Naive thymus-derived CD4-positive, alpha-beta T cell (primary cell): ENCODE measurements at regions not wholly inside any gene's neighbourhood (a gene's known extent, or its start where the extent isn't known, plus 50 kb on each side); places are given as distances from the start of the nearest gene placed in this dataset.
A peak's percentile ranks its signal among the peaks of the same experiment; 100 is the strongest.

Source experiments
- ATAC-seq: fragments of 150-1000 bp; cut with Tn5 transposase; 2 replicates; pipeline ENCODE4 v1.10.0; 2021; ENCODE audit warnings: mild to moderate bottlenecking, moderate library complexity
- CTCF ChIA-PET: fragments of 350-600 bp; sonication (Branson Sonifier 250); formaldehyde crosslinking; loops from one replicate; lab custom pipeline; 2021; ENCODE audit warnings: antibody characterized with exemption; lab: Charles Lee
- POLR2A ChIA-PET: fragments of 350-600 bp; sonication (Branson Sonifier 250); formaldehyde crosslinking; loops from one replicate; lab custom pipeline; 2021; ENCODE audit warnings: antibody characterized with exemption, inconsistent platforms; lab: Charles Lee
- DNase-seq, 9 donors: peaks; one replicate each; pipeline versions ENCODE4 v3.0.0 to v3.0.0-alpha.2; 2020 to 2022; ENCODE audit warnings: mixed read lengths in 1 of 9
- H3K27ac ChIP-seq: one replicate; pipeline ENCODE4 v1.7.0; 2013; ENCODE audit warnings: mild to moderate bottlenecking, low read depth, low read length, moderate library complexity
- H3K27me3 ChIP-seq, 2 donors: one replicate each; pipeline ENCODE4 v1.7.0; 2013; ENCODE audit warnings: low read length in 2 of 2, mild to moderate bottlenecking in 2 of 2, moderate library complexity in 2 of 2; ENCODE audit not compliant: control insufficient read depth in 2 of 2, insufficient read depth in 2 of 2
- H3K36me3 ChIP-seq, 3 experiments: 1 replicate in 2 of 3; 2 replicates in 1 of 3; pipeline ENCODE4 v1.7.0; 2013; ENCODE audit warnings: low read length in 3 of 3, mild to moderate bottlenecking in 3 of 3, moderate library complexity in 1 of 3; ENCODE audit not compliant: insufficient read depth in 3 of 3, control insufficient read depth in 2 of 3
- H3K4me1 ChIP-seq, 2 donors: one replicate each; pipeline ENCODE4 v1.7.0; 2013; ENCODE audit warnings: low read length in 2 of 2, mild to moderate bottlenecking in 2 of 2, moderate library complexity in 1 of 2; ENCODE audit not compliant: control insufficient read depth in 2 of 2, insufficient read depth in 2 of 2
- H3K4me3 ChIP-seq: 2 replicates; pipeline ENCODE4 v1.7.0; 2013; ENCODE audit warnings: mild to moderate bottlenecking, low read length
- H3K9me3 ChIP-seq, 3 experiments: 1 replicate in 2 of 3; 2 replicates in 1 of 3; pipeline ENCODE4 v1.7.0; 2013; ENCODE audit warnings: low read length in 3 of 3; ENCODE audit not compliant: control insufficient read depth in 2 of 3
- H3K27ac Mint-ChIP-seq, 9 donors: one replicate each; pipeline ENCODE4 v1.8.0; 2020 to 2022; ENCODE audit warnings: mixed read lengths in 9 of 9, mild to moderate bottlenecking in 8 of 9, moderate library complexity in 5 of 9, inconsistent platforms in 2 of 9
- H3K27me3 Mint-ChIP-seq, 5 donors: one replicate each; pipeline ENCODE4 v1.8.0; 2021 to 2022; ENCODE audit warnings: mixed read lengths in 5 of 5, mild to moderate bottlenecking in 1 of 5
- H3K36me3 Mint-ChIP-seq, 5 donors: one replicate each; pipeline ENCODE4 v1.8.0; 2020 to 2022; ENCODE audit warnings: mixed read lengths in 5 of 5, mild to moderate bottlenecking in 3 of 5, inconsistent platforms in 1 of 5
- H3K4me1 Mint-ChIP-seq, 7 donors: one replicate each; pipeline ENCODE4 v1.8.0; 2020 to 2022; ENCODE audit warnings: mixed read lengths in 7 of 7, mild to moderate bottlenecking in 3 of 7, inconsistent platforms in 1 of 7
- H3K4me3 Mint-ChIP-seq, 10 donors: one replicate each; pipeline ENCODE4 v1.8.0; 2020 to 2022; ENCODE audit warnings: mild to moderate bottlenecking in 10 of 10, mixed read lengths in 10 of 10, moderate library complexity in 6 of 10, inconsistent platforms in 2 of 10
- H3K9me3 Mint-ChIP-seq, 11 donors: one replicate each; pipeline ENCODE4 v1.8.0; 2020 to 2022; ENCODE audit warnings: mixed read lengths in 11 of 11, mild to moderate bottlenecking in 4 of 11, inconsistent platforms in 1 of 11, moderate library complexity in 1 of 11
- intact Hi-C, 2 donors: fragments of 100-400 bp; cut with micrococcal nuclease; formaldehyde crosslinking; loops; one replicate each; pipeline ENCODE4 v1.15.1; 2023

DNA sequence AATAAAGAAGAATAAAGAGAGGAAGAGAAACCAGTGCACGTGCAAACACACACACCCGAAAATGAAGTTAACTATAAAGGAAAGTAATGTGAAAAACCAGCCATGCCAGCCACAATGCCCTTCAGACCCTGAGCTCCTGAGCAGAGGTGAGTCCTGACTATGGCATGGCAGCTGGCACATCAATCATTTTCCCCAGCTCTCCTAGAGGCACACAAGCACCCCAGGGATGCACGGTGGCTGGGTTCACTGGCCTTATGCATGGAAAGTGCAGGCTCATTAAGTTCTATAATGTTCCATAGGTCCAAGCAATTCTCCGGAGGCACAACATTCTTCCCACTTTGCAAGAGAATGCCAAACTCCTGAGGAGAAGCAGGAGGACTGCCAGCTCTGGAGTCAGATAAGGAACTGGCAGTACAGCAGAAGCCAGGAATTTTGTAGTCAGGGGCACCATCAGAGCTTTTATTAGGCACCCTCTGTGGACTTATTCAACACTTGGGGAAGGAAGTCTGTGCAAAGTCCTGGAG lies 175.0 kb upstream of the PRDM1 start:
- Histone ChIP-seq H3K4me1 (no peaks in the 10 kb centered on the region), H3K36me3 (no peaks in the 10 kb centered on the region), H3K27me3 (no peaks in the 10 kb centered on the region), H3K9me3 (no peaks in the 10 kb centered on the region), H3K4me3 (no peak overlapping the region), H3K27ac (no peak overlapping the region)
- ATAC-seq (no peak), DNase-seq (no peak)
- H3K27me3 Mint-ChIP-seq: peaks cover 0 to 9% (median 4%) of the 10 kb centered on the region in 5 donors
- no peak overlapping the region for H3K27ac Mint-ChIP-seq
- ChIA-PET CTCF (no interaction called here), POLR2A (no interaction called here)
- intact Hi-C loops: no loop called here
- peaks cover 0 to 19% (median 0%) of the 10 kb centered on the region in 11 donors for H3K9me3 Mint-ChIP-seq
- peaks cover 0 to 5% (median 0%) of the 10 kb centered on the region in 7 donors for H3K4me1 Mint-ChIP-seq
- no peak overlapping the region for H3K4me3 Mint-ChIP-seq
- H3K36me3 Mint-ChIP-seq: peaks cover 0 to 16% (median 0%) of the 10 kb centered on the region in 5 donors

DNA sequence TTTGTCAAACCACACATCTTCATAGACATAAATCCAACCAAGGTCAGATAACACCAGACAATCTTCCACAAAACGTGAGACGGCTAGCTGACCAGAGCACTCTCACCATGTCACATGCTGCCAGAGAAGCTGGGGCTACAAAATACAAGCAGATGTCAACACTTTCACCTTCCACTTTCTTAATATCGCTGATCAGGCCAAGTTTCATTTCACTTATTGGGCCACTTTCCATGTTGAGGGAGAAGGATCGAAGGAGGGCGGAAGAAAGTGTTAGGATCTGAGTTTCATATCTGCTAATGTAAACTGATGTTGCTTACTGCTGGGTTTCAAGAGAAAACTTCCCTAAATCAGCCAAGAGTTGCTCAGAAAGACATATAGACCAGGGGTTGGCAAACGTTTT lies 177.0 kb upstream of the PRDM1 start:
- H3K27me3 ChIP-seq: no peaks in the 10 kb centered on the region
- intact Hi-C loops: no loop called here
- no peaks in the 10 kb centered on the region for H3K36me3 ChIP-seq
- ATAC-seq (no peak), DNase-seq (no peak)
- Mint-ChIP-seq H3K9me3 (peaks cover 0 to 16% (median 0%) of the 10 kb centered on the region in 11 donors), H3K36me3 (peaks cover 0 to 15% (median 0%) of the 10 kb centered on the region in 5 donors), H3K4me3 (no peak overlapping the region), H3K27me3 (peaks cover 3 to 9% (median 4%) of the 10 kb centered on the region in 5 donors), H3K27ac (no peak overlapping the region), H3K4me1 (peaks cover 0 to 7% (median 0%) of the 10 kb centered on the region in 7 donors)
- no peaks in the 10 kb centered on the region for H3K4me1 ChIP-seq
- CTCF ChIA-PET: no interaction called here
- H3K4me3 ChIP-seq: no peak overlapping the region
- POLR2A ChIA-PET: no interaction called here
- no peaks in the 10 kb centered on the region for H3K9me3 ChIP-seq
- no peak overlapping the region for H3K27ac ChIP-seq

DNA sequence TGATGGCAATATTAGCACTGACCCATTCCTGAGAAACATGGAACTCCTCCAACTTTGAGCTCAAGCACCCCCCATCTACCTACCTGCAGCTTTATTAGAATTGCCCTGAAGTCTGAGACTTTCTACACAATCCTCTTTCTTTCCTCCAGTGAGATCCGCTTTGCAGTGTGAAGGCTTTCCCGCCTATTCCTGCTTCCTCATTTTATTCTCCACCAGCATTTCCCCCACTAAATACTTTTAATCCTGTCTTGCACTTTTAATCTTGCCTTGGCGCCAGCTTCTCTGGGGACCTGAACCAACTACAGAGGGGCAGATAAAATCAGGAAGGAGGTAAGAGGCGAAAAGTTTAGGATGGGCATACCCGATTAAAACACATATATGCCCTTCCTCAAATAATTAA lies 178.1 kb upstream of the PRDM1 start:
- H3K4me1 ChIP-seq: no peaks in the 10 kb centered on the region
- CTCF ChIA-PET: no interaction called here
- H3K4me3 ChIP-seq: no peak overlapping the region
- Mint-ChIP-seq H3K27me3 (peaks cover 3 to 7% (median 4%) of the 10 kb centered on the region in 5 donors), H3K4me1 (peaks cover 0 to 9% (median 0%) of the 10 kb centered on the region in 7 donors), H3K36me3 (peaks cover 0 to 17% (median 0%) of the 10 kb centered on the region in 5 donors), H3K4me3 (no peak overlapping the region), H3K9me3 (peaks cover 0 to 13% (median 0%) of the 10 kb centered on the region in 11 donors), H3K27ac (no peak overlapping the region)
- H3K27me3 ChIP-seq: no peaks in the 10 kb centered on the region
- no peaks in the 10 kb centered on the region for H3K36me3 ChIP-seq
- no peaks in the 10 kb centered on the region for H3K9me3 ChIP-seq
- intact Hi-C loops: no loop called here
- no peak overlapping the region for H3K27ac ChIP-seq
- no peak for ATAC-seq
- POLR2A ChIA-PET: no interaction called here
- no peak for DNase-seq

DNA sequence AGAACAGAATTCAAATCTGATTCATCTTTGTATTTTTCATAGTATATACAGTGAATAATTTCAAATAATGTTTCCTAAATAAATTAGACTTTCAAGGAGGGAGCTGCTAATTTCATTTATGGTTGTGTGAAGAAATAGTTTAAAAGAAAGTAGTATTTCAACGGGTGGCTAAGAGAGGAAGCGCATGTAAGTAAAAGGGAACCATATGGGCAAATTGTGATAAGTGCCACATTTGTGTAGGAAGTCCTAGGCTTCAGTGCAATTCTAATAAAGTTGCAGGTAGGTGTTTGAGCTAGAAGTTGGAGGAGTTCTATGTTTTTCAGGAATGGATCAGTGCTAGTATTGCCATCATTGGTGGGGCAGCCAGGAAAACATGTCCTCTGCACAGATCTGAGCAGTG lies 178.8 kb upstream of the PRDM1 start:
- Histone ChIP-seq H3K4me3 (no peak overlapping the region), H3K9me3 (no peaks in the 10 kb centered on the region), H3K27ac (no peak overlapping the region), H3K4me1 (no peaks in the 10 kb centered on the region), H3K27me3 (no peaks in the 10 kb centered on the region), H3K36me3 (no peaks in the 10 kb centered on the region)
- intact Hi-C loops: no loop called here
- Mint-ChIP-seq H3K36me3 (peaks cover 0 to 20% (median 0%) of the 10 kb centered on the region in 5 donors), H3K27ac (no peak overlapping the region), H3K9me3 (peaks cover 0 to 11% (median 0%) of the 10 kb centered on the region in 11 donors), H3K27me3 (peaks cover 3 to 7% (median 4%) of the 10 kb centered on the region in 5 donors), H3K4me3 (no peak overlapping the region), H3K4me1 (peaks cover 0 to 9% (median 0%) of the 10 kb centered on the region in 7 donors)
- DNase-seq: no peak
- ATAC-seq: no peak
- CTCF ChIA-PET: no interaction called here
- POLR2A ChIA-PET: no interaction called here

DNA sequence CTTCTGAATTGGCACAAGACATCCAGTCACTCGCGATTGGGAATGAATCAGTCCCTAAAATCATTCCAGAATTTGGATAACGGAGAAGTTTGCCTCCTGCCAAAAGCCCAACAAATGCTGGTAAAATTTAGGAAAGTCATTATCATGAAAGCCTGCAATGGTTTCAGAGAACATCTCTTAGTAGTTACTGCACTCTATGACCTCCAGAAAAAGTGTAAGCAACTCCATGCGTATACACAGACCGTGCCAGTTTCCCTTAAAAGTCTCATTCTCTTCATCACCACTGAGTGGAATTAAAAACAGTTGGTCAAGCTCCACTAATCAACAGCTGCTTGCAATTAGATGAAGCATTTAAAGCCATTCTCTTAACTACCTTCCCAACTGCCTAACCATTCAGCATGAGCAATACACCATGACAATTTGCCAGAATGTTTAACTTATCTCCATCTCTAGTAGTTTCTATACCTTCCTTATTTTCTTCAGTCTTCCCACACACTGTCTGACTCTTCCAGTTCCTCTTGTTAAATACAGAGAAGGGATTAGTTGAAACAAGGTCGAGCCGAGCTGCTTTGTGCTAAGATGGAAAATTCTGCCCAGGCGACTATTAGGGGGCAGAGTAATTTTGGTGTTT lies 183.6 kb upstream of the PRDM1 start:
- Histone ChIP-seq H3K4me3 (no peak overlapping the region), H3K4me1 (peaks cover 4 to 8% of the 10 kb centered on the region in 2 donors), H3K36me3 (no peaks in the 10 kb centered on the region), H3K27me3 (no peaks in the 10 kb centered on the region), H3K9me3 (no peaks in the 10 kb centered on the region), H3K27ac (no peak overlapping the region)
- Mint-ChIP-seq H3K27me3 (peaks cover 0 to 10% (median 3%) of the 10 kb centered on the region in 5 donors), H3K27ac (peak overlapping the region in 1 of 9 donors; percentile 11), H3K4me3 (no peak overlapping the region), H3K4me1 (peaks cover 9 to 33% (median 12%) of the 10 kb centered on the region in 7 donors), H3K36me3 (peaks cover 0 to 19% (median 0%) of the 10 kb centered on the region in 5 donors), H3K9me3 (peaks cover 0 to 5% (median 0%) of the 10 kb centered on the region in 11 donors)
- no peak for ATAC-seq
- CTCF ChIA-PET: interaction anchor here (0.6 kb wide), 1 partner anchor 1090 kb away, joined by 3 read pairs; no protein-coding TSS in a partner anchor
- intact Hi-C loops: loop anchor here in 1 of 2 donors (5.0 kb wide), 1 partner anchor 90 kb away; no protein-coding TSS in a partner anchor
- POLR2A ChIA-PET: interaction anchor here (0.8 kb wide), 1 partner anchor 9 kb away, joined by 3 read pairs; no protein-coding TSS in a partner anchor
- no peak for DNase-seq

DNA sequence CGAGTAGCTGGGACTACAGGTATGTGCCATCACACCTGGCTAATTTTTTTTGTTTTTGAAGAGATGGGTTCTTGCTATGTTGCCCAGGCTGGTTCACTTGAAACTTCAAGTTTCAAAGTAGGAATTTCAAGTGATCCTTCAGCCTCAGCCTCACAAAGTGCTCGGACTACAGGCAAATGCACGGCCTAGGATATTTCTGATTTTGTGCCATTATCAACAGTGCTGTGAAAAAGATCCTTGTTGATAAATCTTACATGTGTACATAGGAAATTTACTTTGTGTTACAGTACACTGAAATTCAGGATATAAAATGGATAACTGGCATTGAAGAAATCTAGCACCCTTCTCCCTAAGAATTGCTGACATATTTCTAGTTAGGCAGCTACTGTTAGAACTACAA lies 184.6 kb upstream of the PRDM1 start:
- Mint-ChIP-seq H3K27me3 (peaks cover 0 to 10% (median 3%) of the 10 kb centered on the region in 5 donors), H3K4me1 (peaks cover 9 to 30% (median 12%) of the 10 kb centered on the region in 7 donors), H3K4me3 (no peak overlapping the region), H3K9me3 (peaks cover 0 to 5% (median 0%) of the 10 kb centered on the region in 11 donors), H3K27ac (peak overlapping the region in 1 of 9 donors; percentile 47), H3K36me3 (peaks cover 0 to 17% (median 0%) of the 10 kb centered on the region in 5 donors)
- Histone ChIP-seq H3K9me3 (no peaks in the 10 kb centered on the region), H3K27me3 (no peaks in the 10 kb centered on the region), H3K4me1 (peaks cover 4 to 8% of the 10 kb centered on the region in 2 donors), H3K36me3 (no peaks in the 10 kb centered on the region), H3K27ac (no peak overlapping the region), H3K4me3 (no peak overlapping the region)
- POLR2A ChIA-PET: interaction anchor here (0.7 kb wide), 1 partner anchor 32 kb away, joined by 8 read pairs; no protein-coding TSS in a partner anchor
- CTCF ChIA-PET: no interaction called here
- no peak for ATAC-seq
- DNase-seq: no peak
- intact Hi-C loops: loop anchor here in 1 of 2 donors (2.0 to 5.0 kb wide), 2 partner anchors 89 to 185 kb away; partner anchors contain the start of gene PRDM1
